Loucy (cell line): ENCODE measurements at regions not wholly inside any gene's neighbourhood (a gene's known extent, or its start where the extent isn't known, plus 50 kb on each side); places are given as distances from the start of the nearest gene placed in this dataset.
A peak's percentile ranks its signal among the peaks of the same experiment; 100 is the strongest.

Experiments used
- H2AFZ ChIP-seq: fragments of 200-600 bp; sonication (generic); 2 replicates; pipeline ENCODE4 v1.6.0; 2016; ENCODE audit warnings: antibody characterized with exemption, mild to moderate bottlenecking, low read length, moderate library complexity
- H3F3A ChIP-seq: fragments of 200-600 bp; 2 replicates; pipeline ENCODE4 v1.6.0; 2016; ENCODE audit warnings: antibody characterized with exemption, low read depth, mild to moderate bottlenecking
- H3K27me3 ChIP-seq: fragments of 200-600 bp; sonication (generic); 2 replicates; pipeline ENCODE4 v1.6.1; 2014; ENCODE audit warnings: low read length, mild to moderate bottlenecking; ENCODE audit not compliant: insufficient read depth, poor library complexity, severe bottlenecking
- H3K36me3 ChIP-seq: fragments of 200-600 bp; sonication (generic); 2 replicates; pipeline ENCODE4 v1.6.1; 2016; ENCODE audit warnings: low read length; ENCODE audit not compliant: insufficient read depth
- H3K4me1 ChIP-seq: fragments of 200-600 bp; sonication (generic); 2 replicates; pipeline ENCODE4 v1.5.1; 2014; ENCODE audit warnings: low read length, mild to moderate bottlenecking; ENCODE audit not compliant: insufficient read depth, poor library complexity, severe bottlenecking
- H3K4me2 ChIP-seq: fragments of 200-600 bp; sonication (generic); 2 replicates; pipeline ENCODE4 v1.6.0; 2014; ENCODE audit warnings: antibody characterized with exemption, low read length, low read depth, mild to moderate bottlenecking; ENCODE audit not compliant: poor library complexity, severe bottlenecking
- H3K4me3 ChIP-seq: fragments of 200-600 bp; sonication (generic); 2 replicates; pipeline ENCODE4 v1.5.1; 2014; ENCODE audit warnings: low read length, mild to moderate bottlenecking, mixed read lengths; ENCODE audit not compliant: poor library complexity, severe bottlenecking
- H3K79me2 ChIP-seq: fragments of 200-600 bp; sonication (generic); 2 replicates; pipeline ENCODE4 v1.6.1; 2014; ENCODE audit warnings: low read length; ENCODE audit not compliant: insufficient read depth
- H3K9ac ChIP-seq: fragments of 200-600 bp; sonication (generic); 2 replicates; pipeline ENCODE4 v1.6.0; 2014; ENCODE audit warnings: mild to moderate bottlenecking, low read depth, low read length, moderate library complexity; ENCODE audit not compliant: poor library complexity, severe bottlenecking
- H3K9me2 ChIP-seq: fragments of 200-600 bp; sonication (generic); replicated peaks from 2 replicates; pipeline ENCODE4 v1.6.1; 2016; ENCODE audit warnings: low read depth, low read length, mixed read lengths
- H3K9me3 ChIP-seq: fragments of 200-600 bp; sonication (generic); 2 replicates; pipeline ENCODE4 v1.6.1; 2014; ENCODE audit warnings: mild to moderate bottlenecking, antibody characterized with exemption, low read length, low read depth; ENCODE audit not compliant: insufficient read depth
- H4K20me1 ChIP-seq: fragments of 200-600 bp; sonication (generic); 2 replicates; pipeline ENCODE4 v1.6.0; 2014; ENCODE audit warnings: antibody characterized with exemption, low read length, mild to moderate bottlenecking; ENCODE audit not compliant: insufficient read depth, poor library complexity, severe bottlenecking
- CTCF ChIP-seq: fragments of 200-600 bp; sonication (generic); conservative IDR thresholded peaks from 2 replicates; pipeline ENCODE4 v1.5.1; 2014; ENCODE audit warnings: mild to moderate bottlenecking, antibody characterized with exemption, low read length
- EZH2phosphoT487 ChIP-seq: fragments of 200-600 bp; IDR thresholded peaks from 2 replicates; pipeline ENCODE4 v1.6.1; 2018; ENCODE audit warnings: antibody characterized with exemption, mild to moderate bottlenecking, moderate library complexity, borderline replicate concordance

GRCh38 chrX:82218361-82218760 is 1016.5 kb downstream of the SH3BGRL start:
- TF ChIP-seq EZH2phosphoT487, result no peak
- peak; percentile 55 for TF ChIP-seq CTCF
- Histone ChIP-seq H3K9me2 (no peaks in the 10 kb centered on the region), H3F3A (no peaks in the 10 kb centered on the region), H3K4me2 (peak overlapping the region; percentile 50), H2AFZ (peak overlapping the region; percentile 85), H3K27me3 (no peaks in the 10 kb centered on the region), H3K9ac (peak overlapping the region; percentile 41), H3K79me2 (no peaks in the 10 kb centered on the region), H3K9me3 (no peaks in the 10 kb centered on the region), H3K4me1 (peaks cover 4% of the 10 kb centered on the region), H3K36me3 (no peaks in the 10 kb centered on the region), H4K20me1 (no peaks in the 10 kb centered on the region), H3K4me3 (peak overlapping the region; percentile 46)

- H3F3A ChIP-seq, result no peaks in the 10 kb centered on the region
- no peaks in the 10 kb centered on the region for H3K27me3 ChIP-seq
- no peak overlapping the region for H3K4me2 ChIP-seq
- TF ChIP-seq CTCF, result no peak
- no peak for TF ChIP-seq EZH2phosphoT487
- peaks cover 4% of the 10 kb centered on the region for H3K4me1 ChIP-seq
- no peaks in the 10 kb centered on the region for H3K79me2 ChIP-seq
- no peaks in the 10 kb centered on the region for H3K9me2 ChIP-seq
- no peaks in the 10 kb centered on the region for H4K20me1 ChIP-seq
- H3K36me3 ChIP-seq, result no peaks in the 10 kb centered on the region
- no peaks in the 10 kb centered on the region for H3K9me3 ChIP-seq
- H3K9ac ChIP-seq, result no peak overlapping the region
- peak overlapping the region; percentile 85; the same call in 1 of the 2 replicates for H2AFZ ChIP-seq
- no peak overlapping the region for H3K4me3 ChIP-seq
Observed at GRCh38 chrX:82219129-82219528, 1017.2 kb downstream of the SH3BGRL start.

- H3K4me2 ChIP-seq, result no peak overlapping the region
- TF ChIP-seq CTCF (no peak), EZH2phosphoT487 (no peak)
- H4K20me1 ChIP-seq, result no peaks in the 10 kb centered on the region
- no peaks in the 10 kb centered on the region for H3K27me3 ChIP-seq
- no peaks in the 10 kb centered on the region for H3K4me1 ChIP-seq
- no peaks in the 10 kb centered on the region for H3K9me3 ChIP-seq
- H3K4me3 ChIP-seq, result no peak overlapping the region
- H3K9me2 ChIP-seq, result no peaks in the 10 kb centered on the region
- no peak overlapping the region for H2AFZ ChIP-seq
- no peaks in the 10 kb centered on the region for H3K79me2 ChIP-seq
- H3F3A ChIP-seq, result no peaks in the 10 kb centered on the region
- H3K36me3 ChIP-seq, result no peaks in the 10 kb centered on the region
- H3K9ac ChIP-seq, result no peak overlapping the region
Observed at GRCh38 chrX:82224961-82225360, 1023.1 kb downstream of the SH3BGRL start.
